HG03060 (cell line): ENCODE measurements at regions not wholly inside any gene's neighbourhood (a gene's known extent, or its start where the extent isn't known, plus 50 kb on each side); places are given as distances from the start of the nearest gene placed in this dataset.

Source experiments
- ATAC-seq: cut with Tn5 transposase; IDR thresholded peaks from one replicate; pipeline ENCODE4 v1.9.1; 2021; ENCODE audit warnings: low read depth, moderate number of reproducible peaks; ENCODE audit not compliant: unreplicated experiment

DNA sequence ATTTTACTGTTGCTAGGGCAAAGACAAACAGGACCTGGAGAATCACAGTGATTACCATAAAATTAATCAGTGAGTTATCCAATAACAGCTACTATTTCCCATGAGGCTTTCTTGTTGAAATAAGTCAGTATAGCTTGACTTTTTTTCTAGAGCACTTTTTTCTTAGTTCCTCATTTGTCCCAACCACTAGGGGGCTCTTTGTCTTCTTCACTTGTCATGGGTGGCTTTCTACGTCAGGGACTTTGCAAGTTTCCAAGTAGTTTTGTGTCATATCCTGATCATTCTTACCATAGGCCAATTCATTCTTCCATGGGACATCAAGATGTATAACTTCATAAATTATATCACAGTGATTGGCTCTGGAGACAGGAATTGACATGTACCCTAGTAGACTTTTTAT, 1019.6 kb upstream of the PIK3C3 start:
- ATAC-seq, result no peak

- ATAC-seq, result no peak
These were observed 1022.2 kb upstream of the PIK3C3 start for GRCh38 chr18:40932862-40933261.

- no peak for ATAC-seq
These were observed 1024.7 kb upstream of the PIK3C3 start for GRCh38 chr18:40930211-40930882.

DNA sequence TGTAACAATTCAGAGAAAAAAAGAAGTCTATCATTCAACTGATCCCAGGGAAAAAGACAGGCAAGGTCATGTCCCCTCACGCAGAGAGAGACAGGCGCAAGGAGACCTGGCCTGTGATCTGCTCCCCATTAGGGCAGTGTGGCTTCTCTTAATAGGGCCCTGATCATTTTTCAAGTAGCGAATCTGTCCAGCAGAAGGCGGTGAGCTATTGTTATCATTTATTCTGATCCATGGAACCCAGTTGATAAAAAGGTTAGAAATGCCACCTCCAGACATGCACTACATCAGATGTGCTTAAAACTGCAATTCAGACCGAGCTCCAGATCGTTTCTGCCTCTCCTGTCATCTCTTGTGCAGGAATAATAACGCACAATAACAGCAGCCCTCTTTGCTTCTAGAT, 1025.6 kb upstream of the PIK3C3 start:
- ATAC-seq, result no peak

GRCh38 chr18:40926679-40927078, 1028.4 kb upstream of the PIK3C3 start:
- no peak for ATAC-seq

DNA sequence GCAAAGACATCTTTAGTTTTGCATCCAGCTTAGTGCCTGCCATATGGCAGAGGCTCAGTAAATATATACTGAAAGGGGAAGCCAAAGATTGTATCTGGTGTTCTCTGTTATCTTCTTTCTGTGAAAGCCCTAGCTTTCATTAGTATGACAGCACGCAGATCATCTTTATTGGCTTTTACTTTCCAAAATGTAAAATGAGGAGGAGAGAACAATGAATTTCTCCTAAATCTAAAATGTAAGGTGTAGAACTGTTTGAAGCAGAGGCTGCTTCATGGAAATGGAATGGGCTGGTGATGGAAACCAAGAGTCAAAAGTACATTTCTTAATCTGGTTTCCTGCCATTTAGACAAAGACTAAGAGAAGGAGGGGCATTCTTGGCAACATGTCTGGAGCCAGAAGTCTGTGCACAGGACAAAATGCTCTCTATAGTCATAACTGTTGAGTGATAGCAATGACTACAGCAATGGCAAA, 1029.9 kb upstream of the PIK3C3 start:
- ATAC-seq, result no peak

DNA sequence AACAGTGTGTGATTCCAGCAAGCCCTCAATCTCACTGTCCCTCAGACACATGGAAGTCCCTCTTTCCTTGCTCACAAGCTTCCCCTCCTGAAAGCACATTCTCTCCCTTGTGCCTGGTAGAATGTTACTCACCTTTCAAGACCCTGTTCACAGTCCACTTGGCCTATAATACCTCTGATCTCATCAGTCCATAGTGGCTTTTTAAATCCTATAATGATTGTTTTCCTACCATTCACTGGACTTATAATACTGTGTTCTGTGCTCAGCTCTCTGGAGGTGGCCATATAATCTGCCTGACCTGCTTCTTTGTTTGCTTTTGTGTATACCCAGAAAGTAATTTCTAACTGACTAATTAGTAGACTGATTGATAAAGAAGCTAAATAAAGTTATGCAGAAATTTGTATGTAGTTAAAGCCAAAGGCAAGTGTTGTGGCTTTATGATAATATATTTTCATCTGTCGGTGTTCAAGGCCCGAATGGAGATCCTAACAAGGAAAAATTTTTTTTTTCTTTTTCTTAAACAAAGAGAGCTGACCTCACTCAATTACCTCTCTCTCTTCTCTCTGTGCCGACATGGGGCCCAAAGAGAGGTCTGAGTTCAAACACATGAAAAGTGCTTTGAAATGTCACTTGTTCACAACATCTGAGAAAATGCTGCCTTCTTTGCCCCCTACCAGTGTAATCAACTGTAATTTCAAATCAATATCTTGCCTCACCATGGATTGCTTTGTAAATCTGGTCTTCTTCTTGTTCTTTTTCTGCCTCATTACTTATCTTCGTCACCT, 1033.0 kb upstream of the PIK3C3 start:
- no peak for ATAC-seq

- ATAC-seq, result no peak
These were observed 1038.0 kb upstream of the PIK3C3 start for GRCh38 chr18:40917056-40917455.

- ATAC-seq, result no peak
These were observed 1039.3 kb upstream of the PIK3C3 start for GRCh38 chr18:40915724-40916123.

GRCh38 chr18:40911582-40912254, 1043.3 kb upstream of the PIK3C3 start:
- no peak for ATAC-seq

DNA sequence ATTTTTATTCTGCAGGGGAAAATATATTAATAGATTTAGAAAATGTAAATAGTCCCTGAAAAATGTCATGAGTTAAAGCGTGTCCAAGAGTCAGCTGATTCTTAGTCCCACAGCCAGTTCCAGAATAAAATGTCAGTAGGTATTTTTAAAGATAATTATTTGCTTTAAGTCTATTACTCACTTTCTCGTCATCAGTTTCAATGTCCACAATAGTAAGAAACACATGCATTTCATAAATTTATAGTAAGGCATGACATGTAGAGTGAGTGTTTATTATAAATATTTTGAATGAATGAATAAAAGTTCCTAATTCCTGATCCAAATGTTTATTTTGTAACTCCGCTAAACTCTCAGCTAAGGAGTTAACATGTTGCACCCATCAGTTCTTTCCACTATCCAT, 1044.0 kb upstream of the PIK3C3 start:
- ATAC-seq, result no peak

DNA sequence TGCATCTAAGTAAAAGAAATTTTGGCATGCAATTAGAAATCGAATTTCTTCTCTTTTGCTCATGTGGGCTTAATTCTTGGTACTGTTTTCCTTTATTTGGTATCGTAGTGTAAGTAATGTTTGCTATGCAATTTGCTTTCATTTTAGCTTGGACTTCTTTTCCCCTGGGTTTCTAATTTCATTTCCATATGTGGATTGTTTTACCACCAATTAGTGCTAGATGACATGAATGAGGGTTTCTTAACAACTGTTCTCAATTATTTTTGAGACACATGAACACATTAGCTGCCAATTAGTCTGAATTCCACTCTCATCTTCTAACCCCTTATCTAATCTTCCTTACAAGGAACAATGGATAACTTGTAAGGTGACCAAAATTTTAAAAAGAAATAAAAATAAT, 1047.2 kb upstream of the PIK3C3 start:
- ATAC-seq, result no peak

DNA sequence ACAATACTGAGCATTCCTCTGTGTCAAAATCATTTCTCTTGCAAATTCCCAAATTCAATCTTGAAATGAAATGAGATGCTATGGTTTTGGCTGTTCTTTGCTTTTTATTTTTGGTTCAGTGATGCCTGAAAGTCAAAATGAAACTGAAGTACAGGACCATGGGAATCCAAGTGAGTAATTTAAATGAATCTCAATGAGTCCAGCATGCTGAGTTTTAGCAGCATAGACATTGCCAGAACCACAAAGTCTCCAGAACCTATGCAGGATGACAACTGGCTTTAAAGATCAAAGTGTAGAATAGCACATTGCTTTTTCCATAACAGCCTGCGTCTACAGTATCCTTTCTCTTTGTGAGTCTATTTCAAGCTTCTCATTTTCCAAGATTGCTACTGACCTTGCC, 1050.7 kb upstream of the PIK3C3 start:
- ATAC-seq, result no peak

- no peak for ATAC-seq
These were observed 1052.6 kb upstream of the PIK3C3 start for GRCh38 chr18:40902436-40902835.

- ATAC-seq, result no peak
These were observed 1057.2 kb upstream of the PIK3C3 start for GRCh38 chr18:40897884-40898283.

DNA sequence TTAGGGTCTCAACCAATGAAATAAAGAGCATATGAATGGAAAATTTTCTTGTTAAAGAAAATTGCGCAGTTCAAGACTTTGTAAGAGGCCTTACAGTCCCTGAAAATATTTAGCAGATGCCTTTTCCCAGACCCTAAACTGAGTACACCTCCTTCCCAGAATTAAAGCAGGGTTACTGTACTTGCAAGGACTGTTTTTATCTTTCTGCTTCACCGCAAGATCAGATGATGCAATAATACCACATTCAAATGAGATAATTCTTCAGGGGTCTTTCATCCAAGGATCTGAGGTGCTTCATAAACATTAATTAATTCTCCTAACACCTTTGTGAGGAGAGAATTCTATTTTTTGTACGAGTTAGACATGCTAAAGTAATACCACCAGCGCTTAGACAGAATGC, 1071.8 kb upstream of the PIK3C3 start:
- ATAC-seq, result no peak

DNA sequence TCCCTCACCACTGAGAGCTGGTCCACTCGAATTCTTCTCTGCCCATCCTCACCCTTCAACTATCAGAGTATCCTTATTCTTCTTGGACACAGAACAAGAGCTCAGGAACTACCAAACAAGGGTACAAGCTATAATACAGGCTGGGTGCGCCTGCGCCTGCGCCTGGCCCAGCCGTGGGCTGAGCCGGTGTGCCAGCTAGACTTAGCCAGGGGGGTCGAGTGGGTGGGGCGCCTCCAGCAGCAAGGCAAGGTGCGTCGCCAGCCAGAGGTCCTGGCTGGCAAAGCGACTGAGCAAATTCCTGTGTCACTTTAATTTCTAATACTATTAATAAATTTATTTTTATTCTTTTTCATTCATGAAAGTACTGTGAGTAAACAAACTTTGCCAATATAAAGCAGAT, 1072.6 kb upstream of the PIK3C3 start:
- ATAC-seq, result no peak

DNA sequence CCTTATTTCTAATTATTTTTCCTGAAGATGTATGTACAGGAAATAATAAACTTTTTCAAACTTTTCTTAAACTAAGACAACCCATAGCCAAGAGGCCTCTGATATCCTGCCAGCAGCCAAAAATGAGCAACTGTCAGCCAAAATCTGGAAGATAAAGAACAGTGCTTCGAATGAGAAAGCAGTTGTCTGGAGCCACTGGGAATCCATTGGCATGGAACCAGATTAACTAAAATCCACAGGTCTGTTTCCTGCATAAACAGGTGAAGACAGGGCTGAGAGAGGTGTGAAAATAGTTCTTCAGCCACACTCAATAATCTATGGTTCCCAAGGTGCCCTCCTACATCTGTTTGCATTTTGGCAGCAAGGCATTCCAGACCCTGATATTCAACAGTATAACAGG, 1076.7 kb upstream of the PIK3C3 start:
- no peak for ATAC-seq

DNA sequence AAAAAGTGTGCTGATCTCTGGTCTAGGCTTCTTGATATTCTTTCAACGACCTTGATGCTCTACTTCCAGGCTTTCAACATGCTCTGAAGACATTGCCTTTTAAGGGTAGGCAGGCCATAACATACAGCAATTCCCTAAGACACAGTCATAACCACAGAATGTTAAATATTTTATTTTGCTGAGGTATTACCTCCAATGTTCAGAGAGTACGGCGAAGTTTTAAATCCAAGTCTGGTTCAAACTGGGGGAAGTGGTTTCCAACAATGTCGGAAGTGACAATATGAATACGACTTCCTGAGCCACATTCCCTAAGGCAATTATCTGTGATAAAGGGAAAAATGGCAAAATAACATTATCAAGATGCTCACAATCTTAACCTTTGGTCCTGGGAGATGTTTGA, 1077.9 kb upstream of the PIK3C3 start:
- no peak for ATAC-seq

DNA sequence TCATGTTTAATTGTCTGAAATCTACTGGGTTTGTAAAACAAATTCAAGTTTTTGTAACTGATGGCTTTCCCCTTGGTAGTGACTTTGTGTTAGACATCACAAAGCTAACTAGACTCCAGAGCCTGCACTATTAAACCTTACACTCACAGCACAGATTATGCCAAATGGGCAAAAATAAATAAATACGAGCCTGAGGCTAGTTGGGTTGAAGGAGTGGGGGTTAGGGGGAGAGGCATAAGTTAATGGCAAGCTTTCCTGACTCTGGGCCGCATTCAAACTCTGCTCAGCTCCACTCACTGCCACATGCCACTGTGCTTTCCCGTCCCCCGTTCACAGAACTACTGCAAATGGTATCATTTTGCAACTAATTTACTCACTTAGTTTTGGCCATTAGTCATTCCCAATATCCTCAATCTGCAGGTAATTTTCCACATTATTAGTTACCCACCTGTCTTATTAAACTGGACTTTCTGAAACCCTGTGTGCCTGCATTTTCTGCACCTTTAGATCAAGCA, 1079.9 kb upstream of the PIK3C3 start:
- ATAC-seq, result no peak

DNA sequence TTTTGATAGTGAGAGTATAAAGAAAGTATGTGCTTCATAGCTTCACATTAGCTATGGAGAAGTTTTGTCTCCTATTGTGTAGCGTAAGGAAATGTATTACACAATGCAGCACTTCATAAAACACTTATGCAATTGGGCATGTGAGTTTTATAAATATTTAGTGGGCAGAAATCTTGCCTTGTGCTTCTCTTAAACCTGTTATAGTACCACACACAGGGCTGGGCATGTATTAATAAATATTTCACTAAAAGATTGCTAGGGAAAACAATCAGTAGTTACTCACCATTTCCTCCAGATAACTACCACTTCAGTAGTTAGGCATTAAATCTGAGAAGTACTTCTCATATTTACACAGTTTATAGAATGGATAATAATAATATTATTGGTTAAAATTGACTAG, 1080.8 kb upstream of the PIK3C3 start:
- no peak for ATAC-seq
